ENCODE measurements at regions not wholly inside any gene's neighbourhood (a gene's known extent, or its start where the extent isn't known, plus 50 kb on each side); places are given as distances from the start of the nearest gene placed in this dataset.

DNA sequence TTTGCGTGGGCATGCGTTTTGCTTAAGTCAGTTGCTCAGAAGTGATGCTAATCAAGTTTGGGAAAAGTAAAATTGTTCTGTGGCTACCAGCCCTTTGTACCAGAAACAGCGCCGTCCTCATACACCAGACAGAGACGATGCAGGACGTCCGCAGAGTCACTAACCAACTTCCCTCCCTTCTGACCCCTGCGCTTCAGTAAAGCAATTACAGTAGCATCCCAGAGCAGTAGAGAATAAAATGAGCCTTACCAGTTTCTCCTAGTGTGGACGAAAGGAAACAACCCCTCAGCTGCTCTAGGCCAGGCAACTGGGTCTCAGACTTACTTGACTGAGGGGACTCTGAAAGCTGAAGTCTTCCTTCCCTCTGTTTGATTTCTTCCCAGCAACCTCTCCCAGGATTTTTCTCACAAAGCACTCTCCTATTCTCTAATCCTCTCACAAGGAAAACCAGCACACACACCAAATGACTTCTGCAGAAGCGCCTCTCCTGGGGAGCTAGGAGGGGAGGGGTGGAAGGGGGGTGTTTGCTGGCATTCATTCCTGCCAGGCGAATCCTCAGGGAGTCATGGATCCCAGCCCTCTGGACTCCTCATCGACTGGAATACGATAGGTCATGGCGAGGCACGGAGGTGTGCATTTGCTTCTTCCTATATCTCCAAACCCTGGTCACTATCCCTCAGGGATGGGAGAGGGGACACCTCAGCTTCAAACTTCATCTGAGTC is 56.0 kb upstream of the MID1 start:
- H3K4me3 Mint-ChIP-seq = no peak overlapping the region
- POLR2A ChIA-PET = no interaction called here

DNA sequence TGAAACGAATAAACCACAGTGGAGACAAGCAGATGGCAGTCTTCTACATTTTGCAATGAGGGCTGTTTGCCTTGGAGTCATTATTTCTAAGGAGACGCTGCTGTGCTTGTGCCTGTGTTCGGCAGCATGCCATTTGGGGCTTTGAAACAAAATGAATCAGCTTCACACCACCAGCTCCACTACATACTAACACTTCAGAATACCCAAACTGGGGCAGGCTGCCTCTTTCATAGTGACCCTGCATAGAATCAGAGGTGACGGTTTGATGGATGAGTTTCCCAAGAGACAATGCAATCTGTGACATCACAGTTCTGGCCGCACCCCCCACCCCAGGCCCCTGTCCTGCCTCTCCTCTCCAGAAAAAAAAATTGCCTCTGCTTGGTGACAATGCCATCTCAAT is 57.1 kb upstream of the MID1 start:
- H3K4me3 ChIP-seq (ENCODE audit: low read length) = no peak overlapping the region
- H3K9me3 Mint-ChIP-seq = no peaks in the 10 kb centered on the region
- H3K27ac ChIP-seq (ENCODE audit: low read depth in 1 of 2, low read length in 2 of 2) = no peak overlapping the region
- intact Hi-C loops (cut with DNase I, micrococcal nuclease) = no loop called here
- H3K27ac Mint-ChIP-seq = no peak overlapping the region
- CTCF ChIA-PET = interaction anchor here (1.3 kb wide), 1 partner anchor 10 kb away, joined by 4 read pairs; no protein-coding TSS in a partner anchor
- no peaks in the 10 kb centered on the region for H3K36me3 Mint-ChIP-seq (ENCODE audit: low read depth)
- no peaks in the 10 kb centered on the region for H3K27me3 ChIP-seq (ENCODE audit: control insufficient read depth in 1 of 2, insufficient read depth in 2 of 2, low read length in 2 of 2)
- H3K36me3 ChIP-seq (ENCODE audit: insufficient read depth, low read length) = no peaks in the 10 kb centered on the region
- ATAC-seq (ENCODE audit: poor library complexity) = no peak
- POLR2A ChIA-PET = no interaction called here
- no peaks in the 10 kb centered on the region for H3K4me1 ChIP-seq (ENCODE audit: insufficient read depth, low read length)
- DNase-seq = no peak
- no peaks in the 10 kb centered on the region for H3K9me3 ChIP-seq (ENCODE audit: control insufficient read depth in 1 of 2, insufficient read depth in 1 of 2, low read length in 2 of 2)
- no peaks in the 10 kb centered on the region for H3K27me3 Mint-ChIP-seq
- TF ChIP-seq, protein P1, sequence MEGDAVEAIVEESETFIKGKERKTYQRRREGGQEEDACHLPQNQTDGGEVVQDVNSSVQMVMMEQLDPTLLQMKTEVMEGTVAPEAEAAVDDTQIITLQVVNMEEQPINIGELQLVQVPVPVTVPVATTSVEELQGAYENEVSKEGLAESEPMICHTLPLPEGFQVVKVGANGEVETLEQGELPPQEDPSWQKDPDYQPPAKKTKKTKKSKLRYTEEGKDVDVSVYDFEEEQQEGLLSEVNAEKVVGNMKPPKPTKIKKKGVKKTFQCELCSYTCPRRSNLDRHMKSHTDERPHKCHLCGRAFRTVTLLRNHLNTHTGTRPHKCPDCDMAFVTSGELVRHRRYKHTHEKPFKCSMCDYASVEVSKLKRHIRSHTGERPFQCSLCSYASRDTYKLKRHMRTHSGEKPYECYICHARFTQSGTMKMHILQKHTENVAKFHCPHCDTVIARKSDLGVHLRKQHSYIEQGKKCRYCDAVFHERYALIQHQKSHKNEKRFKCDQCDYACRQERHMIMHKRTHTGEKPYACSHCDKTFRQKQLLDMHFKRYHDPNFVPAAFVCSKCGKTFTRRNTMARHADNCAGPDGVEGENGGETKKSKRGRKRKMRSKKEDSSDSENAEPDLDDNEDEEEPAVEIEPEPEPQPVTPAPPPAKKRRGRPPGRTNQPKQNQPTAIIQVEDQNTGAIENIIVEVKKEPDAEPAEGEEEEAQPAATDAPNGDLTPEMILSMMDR (IDR thresholded peaks at IDR 0.05) = no peak
- H3K4me1 Mint-ChIP-seq (ENCODE audit: low read depth) = no peaks in the 10 kb centered on the region
- no peak overlapping the region for H3K4me3 Mint-ChIP-seq

More for the DNA sequence above, 56.0 kb upstream of the MID1 start:
- no peaks in the 10 kb centered on the region for H3K4me1 Mint-ChIP-seq (ENCODE audit: low read depth)
- Histone ChIP-seq H3K4me3 (ENCODE audit: low read length) (no peak overlapping the region), H3K9me3 (ENCODE audit: control insufficient read depth in 1 of 2, insufficient read depth in 1 of 2, low read length in 2 of 2) (no peaks in the 10 kb centered on the region), H3K27me3 (ENCODE audit: control insufficient read depth in 1 of 2, insufficient read depth in 2 of 2, low read length in 2 of 2) (no peaks in the 10 kb centered on the region), H3K27ac (ENCODE audit: low read depth in 1 of 2, low read length in 2 of 2) (no peak overlapping the region), H3K36me3 (ENCODE audit: insufficient read depth, low read length) (no peaks in the 10 kb centered on the region), H3K4me1 (ENCODE audit: insufficient read depth, low read length) (no peaks in the 10 kb centered on the region)
- CTCF ChIA-PET = no interaction called here
- H3K27ac Mint-ChIP-seq = no peak overlapping the region
- no peaks in the 10 kb centered on the region for H3K36me3 Mint-ChIP-seq (ENCODE audit: low read depth)
- intact Hi-C loops (cut with DNase I, micrococcal nuclease) = no loop called here
- no peaks in the 10 kb centered on the region for H3K9me3 Mint-ChIP-seq
- ATAC-seq (ENCODE audit: poor library complexity) = no peak
- TF ChIP-seq, protein P1 (IDR thresholded peaks at IDR 0.05) = no peak
- no peak for DNase-seq
- H3K27me3 Mint-ChIP-seq = no peaks in the 10 kb centered on the region

DNA sequence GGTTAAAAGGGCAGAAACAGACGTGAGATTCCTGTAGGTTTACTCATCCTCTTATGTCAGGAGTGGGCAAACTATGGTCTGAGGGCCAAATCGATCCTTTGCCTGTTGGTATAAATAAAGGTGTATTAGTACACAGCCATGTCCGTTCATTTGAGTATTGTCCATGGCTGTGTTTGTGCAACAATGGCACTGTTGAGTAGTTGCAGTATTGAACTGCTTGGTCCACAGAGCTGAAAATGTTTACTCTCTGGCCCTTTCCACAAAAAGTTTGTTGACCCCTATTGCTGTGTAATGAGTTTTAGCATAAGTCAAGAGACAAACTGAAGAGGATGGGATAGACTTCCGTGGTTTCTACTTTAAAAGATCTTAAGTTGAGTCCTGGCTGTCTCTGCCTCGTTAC is 59.0 kb upstream of the MID1 start:
- Mint-ChIP-seq H3K27me3 (no peaks in the 10 kb centered on the region), H3K4me3 (no peak overlapping the region), H3K36me3 (ENCODE audit: low read depth) (no peaks in the 10 kb centered on the region), H3K4me1 (ENCODE audit: low read depth) (no peaks in the 10 kb centered on the region), H3K27ac (no peak overlapping the region), H3K9me3 (no peaks in the 10 kb centered on the region)
- no peaks in the 10 kb centered on the region for H3K36me3 ChIP-seq (ENCODE audit: insufficient read depth, low read length)
- DNase-seq (no peak), ATAC-seq (ENCODE audit: poor library complexity) (no peak)
- TF ChIP-seq, protein P1 (IDR thresholded peaks at IDR 0.05) = no peak
- ChIA-PET CTCF (no interaction called here), POLR2A (no interaction called here)
- H3K27me3 ChIP-seq (ENCODE audit: control insufficient read depth in 1 of 2, insufficient read depth in 2 of 2, low read length in 2 of 2) = no peaks in the 10 kb centered on the region
- no peaks in the 10 kb centered on the region for H3K9me3 ChIP-seq (ENCODE audit: control insufficient read depth in 1 of 2, insufficient read depth in 1 of 2, low read length in 2 of 2)
- no peaks in the 10 kb centered on the region for H3K4me1 ChIP-seq (ENCODE audit: insufficient read depth, low read length)
- H3K27ac ChIP-seq (ENCODE audit: low read depth in 1 of 2, low read length in 2 of 2) = no peak overlapping the region
- no peak overlapping the region for H3K4me3 ChIP-seq (ENCODE audit: low read length)
- intact Hi-C loops (cut with DNase I, micrococcal nuclease) = no loop called here

Measured in CD4-positive, alpha-beta T cell (primary cell).